ENCODE measurements at regions not wholly inside any gene's neighbourhood (a gene's known extent, or its start where the extent isn't known, plus 50 kb on each side); places are given as distances from the start of the nearest gene placed in this dataset.

DNA sequence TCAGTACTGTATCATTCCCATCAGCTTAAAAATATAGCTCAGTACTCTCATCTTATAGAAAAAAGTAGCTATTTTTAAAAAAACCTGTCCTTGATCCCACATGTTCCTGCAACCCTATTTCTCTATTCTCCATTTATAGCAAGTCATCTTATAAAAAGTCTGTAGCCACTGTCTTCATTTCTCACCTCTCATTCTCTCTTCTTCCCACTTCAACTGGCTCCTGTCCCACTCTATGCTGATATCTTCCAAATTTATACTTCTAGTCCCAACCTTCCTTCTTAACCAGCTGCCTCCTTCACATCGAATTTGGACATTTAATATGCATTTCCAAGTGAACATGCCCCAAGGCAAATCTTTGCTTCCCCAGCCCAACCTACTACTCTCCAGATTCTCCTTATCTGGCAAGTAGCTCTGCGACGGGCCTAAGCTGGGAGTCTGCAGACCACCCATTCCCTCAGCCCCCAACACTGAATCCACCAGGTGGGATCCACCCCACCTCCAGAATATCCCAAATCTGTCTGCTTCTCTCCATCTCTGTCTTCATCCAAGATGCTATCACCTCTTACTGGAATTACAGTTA, 52.0 kb upstream of the TANC2 start:
- H3K4me3 ChIP-seq, result no peak overlapping the region
- no peaks in the 10 kb centered on the region for H3K36me3 ChIP-seq
- peak in 1 of 2 experiments; percentile 34 for DNase-seq
- peaks cover 27% of the 10 kb centered on the region for H3K4me1 ChIP-seq
- no peaks in the 10 kb centered on the region for H3K9me3 ChIP-seq (replicated peaks)
- H3K27ac ChIP-seq, result no peak overlapping the region
- no peaks in the 10 kb centered on the region for H3K27me3 ChIP-seq

- H3K4me1 ChIP-seq, result peaks cover 13% of the 10 kb centered on the region
- no peak overlapping the region for H3K27ac ChIP-seq
- no peaks in the 10 kb centered on the region for H3K27me3 ChIP-seq
- no peaks in the 10 kb centered on the region for H3K9me3 ChIP-seq (replicated peaks)
- no peak for DNase-seq
- no peaks in the 10 kb centered on the region for H3K36me3 ChIP-seq
- no peak overlapping the region for H3K4me3 ChIP-seq
These were observed 53.7 kb upstream of the TANC2 start for GRCh38 chr17:62912363-62912762.

GRCh38 chr17:62911114-62911513, 54.9 kb upstream of the TANC2 start:
- Histone ChIP-seq H3K27me3 (no peaks in the 10 kb centered on the region), H3K9me3 (replicated peaks) (no peaks in the 10 kb centered on the region), H3K4me1 (peaks cover 6% of the 10 kb centered on the region), H3K27ac (no peak overlapping the region), H3K36me3 (no peaks in the 10 kb centered on the region), H3K4me3 (no peak overlapping the region)
- no peak for DNase-seq

- Histone ChIP-seq H3K27me3 (no peaks in the 10 kb centered on the region), H3K4me1 (peaks cover 6% of the 10 kb centered on the region), H3K36me3 (no peaks in the 10 kb centered on the region), H3K9me3 (replicated peaks) (no peaks in the 10 kb centered on the region), H3K27ac (no peak overlapping the region), H3K4me3 (no peak overlapping the region)
- peak in 1 of 2 experiments; percentile 25 for DNase-seq
These were observed 55.8 kb upstream of the TANC2 start for GRCh38 chr17:62910277-62910676.

- DNase-seq, result no peak
- Histone ChIP-seq H3K9me3 (replicated peaks) (no peaks in the 10 kb centered on the region; the same call in 1 of the 2 replicates), H3K27ac (no peak overlapping the region)
These were observed 58.1 kb upstream of the TANC2 start for GRCh38 chr17:62907961-62908360.

GRCh38 chr17:62906881-62907280, 59.2 kb upstream of the TANC2 start:
- no peaks in the 10 kb centered on the region for H3K36me3 ChIP-seq
- H3K27me3 ChIP-seq, result no peaks in the 10 kb centered on the region
- H3K4me3 ChIP-seq, result no peak overlapping the region
- H3K4me1 ChIP-seq, result peaks cover 6% of the 10 kb centered on the region
- DNase-seq, result no peak
- no peaks in the 10 kb centered on the region; the same call in 1 of the 2 replicates for H3K9me3 ChIP-seq (replicated peaks)
- H3K27ac ChIP-seq, result no peak overlapping the region

More at GRCh38 chr17:62907961-62908360, 58.1 kb upstream of the TANC2 start:
- peaks cover 6% of the 10 kb centered on the region for H3K4me1 ChIP-seq
- H3K36me3 ChIP-seq, result no peaks in the 10 kb centered on the region
- H3K27me3 ChIP-seq, result no peaks in the 10 kb centered on the region
- no peak overlapping the region for H3K4me3 ChIP-seq

GRCh38 chr17:62905233-62905632, 60.8 kb upstream of the TANC2 start:
- Histone ChIP-seq H3K27me3 (no peaks in the 10 kb centered on the region), H3K4me1 (peaks cover under 1% of the 10 kb centered on the region), H3K9me3 (replicated peaks) (no peaks in the 10 kb centered on the region; the same call in 1 of the 2 replicates), H3K27ac (no peak overlapping the region), H3K36me3 (no peaks in the 10 kb centered on the region), H3K4me3 (no peak overlapping the region)
- no peak for DNase-seq

DNA sequence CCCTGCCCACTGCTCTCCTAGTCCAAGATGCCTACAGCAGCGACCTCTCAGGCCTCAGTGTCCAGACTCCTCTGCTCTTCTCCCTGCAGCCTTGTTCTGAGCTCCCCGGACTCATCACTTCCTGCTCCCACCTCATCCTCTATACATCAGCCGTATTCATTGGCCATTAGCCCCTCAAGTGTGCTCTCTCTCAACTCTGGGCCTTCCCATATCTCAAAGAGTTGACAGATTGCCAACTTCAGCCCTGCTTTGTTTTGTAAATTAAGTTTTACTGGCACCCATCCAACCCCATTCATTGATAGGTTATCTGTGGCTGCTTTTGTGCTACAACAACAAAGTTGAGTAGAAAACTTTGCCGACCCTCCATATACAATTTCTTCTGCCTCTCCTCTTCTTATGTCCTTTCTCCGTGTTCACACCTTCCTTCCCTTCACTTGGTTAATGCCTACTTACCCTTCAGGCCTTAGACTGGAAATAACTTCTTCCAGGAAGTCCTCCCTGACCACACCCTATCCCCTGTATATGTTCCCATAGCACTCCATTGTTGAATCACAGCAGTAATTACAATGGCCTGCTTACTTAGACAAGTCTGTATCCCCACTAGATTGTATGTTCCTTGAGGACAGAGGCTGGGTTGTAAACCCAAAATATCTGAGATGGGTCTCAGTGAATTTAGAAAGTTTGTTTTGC, 63.4 kb upstream of the TANC2 start:
- Histone ChIP-seq H3K9me3 (replicated peaks) (no peaks in the 10 kb centered on the region; the same call in 1 of the 2 replicates), H3K27me3 (no peaks in the 10 kb centered on the region), H3K36me3 (no peaks in the 10 kb centered on the region), H3K4me3 (no peak overlapping the region), H3K4me1 (peaks cover 9% of the 10 kb centered on the region), H3K27ac (no peak overlapping the region)
- no peak for DNase-seq

GRCh38 chr17:62901544-62901943, 64.5 kb upstream of the TANC2 start:
- Histone ChIP-seq H3K27me3 (no peaks in the 10 kb centered on the region), H3K27ac (no peak overlapping the region), H3K4me3 (no peak overlapping the region), H3K36me3 (no peaks in the 10 kb centered on the region), H3K4me1 (peaks cover 17% of the 10 kb centered on the region), H3K9me3 (replicated peaks) (no peaks in the 10 kb centered on the region; the same call in 1 of the 2 replicates)
- no peak for DNase-seq

- Histone ChIP-seq H3K27me3 (no peaks in the 10 kb centered on the region), H3K36me3 (no peaks in the 10 kb centered on the region), H3K4me3 (no peak overlapping the region), H3K27ac (no peak overlapping the region), H3K9me3 (replicated peaks) (no peaks in the 10 kb centered on the region; the same call in 1 of the 2 replicates), H3K4me1 (peaks cover 25% of the 10 kb centered on the region)
- DNase-seq, result no peak
These were observed 65.9 kb upstream of the TANC2 start for GRCh38 chr17:62900096-62900495.

DNA sequence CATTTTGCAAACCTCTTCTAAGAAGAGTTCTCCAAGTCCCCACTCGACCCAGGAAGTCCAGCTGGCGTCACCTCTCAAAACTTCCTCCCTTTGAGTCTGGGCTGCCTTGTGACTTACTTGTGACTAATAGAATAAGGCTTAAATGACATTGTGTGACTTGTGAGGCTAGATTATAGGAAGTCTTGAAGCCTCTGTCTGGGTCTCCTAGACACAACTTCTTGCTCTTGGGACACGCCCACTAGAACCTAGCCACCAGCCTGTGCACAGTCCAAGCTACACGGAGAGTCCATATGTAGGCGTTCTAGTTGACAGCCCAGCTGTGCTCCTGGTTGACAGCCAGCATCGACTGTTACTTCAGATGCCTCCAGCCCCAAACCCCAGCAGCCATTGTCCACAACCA, 66.7 kb upstream of the TANC2 start:
- Histone ChIP-seq H3K4me1 (peaks cover 28% of the 10 kb centered on the region), H3K27me3 (no peaks in the 10 kb centered on the region), H3K36me3 (no peaks in the 10 kb centered on the region), H3K4me3 (no peak overlapping the region), H3K27ac (no peak overlapping the region; the same call in 1 of the 2 replicates), H3K9me3 (replicated peaks) (no peaks in the 10 kb centered on the region; the same call in 1 of the 2 replicates)
- DNase-seq, result no peak

DNA sequence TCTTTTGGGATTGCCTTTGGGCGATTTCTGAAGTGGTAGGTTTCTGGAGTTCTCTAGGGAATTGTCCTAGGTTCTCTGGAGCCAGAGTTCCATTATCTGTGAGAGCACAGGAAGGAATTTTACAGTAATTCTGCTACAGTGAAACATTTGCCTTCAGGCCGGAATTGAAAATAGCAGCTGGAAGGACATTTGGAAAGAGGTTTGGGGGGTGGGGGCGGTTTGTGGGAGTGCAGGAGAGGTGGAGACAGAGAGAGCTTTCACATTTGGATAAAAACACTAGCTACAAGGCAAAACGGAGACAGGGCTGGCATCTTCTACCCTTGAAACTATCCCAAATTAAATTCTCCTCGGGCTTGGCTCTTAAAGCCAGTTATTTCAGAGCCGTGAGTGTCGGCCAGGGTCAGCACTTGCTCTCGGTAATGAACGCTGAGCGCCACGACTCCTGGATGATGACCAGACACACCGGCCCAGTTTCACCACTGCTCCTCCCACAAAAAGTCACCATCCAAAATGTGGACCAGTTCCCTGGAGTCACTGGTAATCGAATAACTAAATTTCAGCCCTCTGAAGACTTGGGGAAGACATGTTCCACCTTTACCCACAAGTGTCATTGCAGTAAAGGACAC, 67.7 kb upstream of the TANC2 start:
- Histone ChIP-seq H3K4me3 (peak overlapping the region; percentile 42), H3K27me3 (no peaks in the 10 kb centered on the region), H3K27ac (peak overlapping the region; percentile 69), H3K9me3 (replicated peaks) (no peaks in the 10 kb centered on the region), H3K4me1 (peaks cover 28% of the 10 kb centered on the region), H3K36me3 (no peaks in the 10 kb centered on the region)
- DNase-seq, result peak; percentile 86 to 92

DNA sequence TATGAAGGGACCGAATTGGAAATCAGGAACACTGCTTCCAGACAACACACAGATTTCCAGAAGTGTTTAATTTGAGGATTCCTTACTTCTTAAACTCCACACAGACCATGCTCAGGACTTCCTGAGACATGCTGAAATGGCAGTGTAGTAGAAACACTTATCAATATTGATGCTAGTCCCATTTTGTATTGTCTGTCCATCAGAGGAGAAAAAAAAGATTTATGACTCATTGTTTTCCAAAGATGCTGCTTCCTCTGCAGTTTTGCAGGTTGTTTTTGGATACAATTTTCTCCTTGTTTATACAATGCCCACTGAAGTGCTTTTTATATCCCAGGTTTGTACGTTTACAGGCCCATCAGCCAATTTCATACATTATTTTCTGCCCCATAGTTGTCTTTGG, 68.3 kb upstream of the TANC2 start:
- no peak for DNase-seq
- Histone ChIP-seq H3K4me1 (peaks cover 32% of the 10 kb centered on the region), H3K9me3 (replicated peaks) (no peaks in the 10 kb centered on the region), H3K4me3 (peak overlapping the region; percentile 42), H3K36me3 (no peaks in the 10 kb centered on the region), H3K27ac (peak overlapping the region; percentile 69), H3K27me3 (no peaks in the 10 kb centered on the region)

DNA sequence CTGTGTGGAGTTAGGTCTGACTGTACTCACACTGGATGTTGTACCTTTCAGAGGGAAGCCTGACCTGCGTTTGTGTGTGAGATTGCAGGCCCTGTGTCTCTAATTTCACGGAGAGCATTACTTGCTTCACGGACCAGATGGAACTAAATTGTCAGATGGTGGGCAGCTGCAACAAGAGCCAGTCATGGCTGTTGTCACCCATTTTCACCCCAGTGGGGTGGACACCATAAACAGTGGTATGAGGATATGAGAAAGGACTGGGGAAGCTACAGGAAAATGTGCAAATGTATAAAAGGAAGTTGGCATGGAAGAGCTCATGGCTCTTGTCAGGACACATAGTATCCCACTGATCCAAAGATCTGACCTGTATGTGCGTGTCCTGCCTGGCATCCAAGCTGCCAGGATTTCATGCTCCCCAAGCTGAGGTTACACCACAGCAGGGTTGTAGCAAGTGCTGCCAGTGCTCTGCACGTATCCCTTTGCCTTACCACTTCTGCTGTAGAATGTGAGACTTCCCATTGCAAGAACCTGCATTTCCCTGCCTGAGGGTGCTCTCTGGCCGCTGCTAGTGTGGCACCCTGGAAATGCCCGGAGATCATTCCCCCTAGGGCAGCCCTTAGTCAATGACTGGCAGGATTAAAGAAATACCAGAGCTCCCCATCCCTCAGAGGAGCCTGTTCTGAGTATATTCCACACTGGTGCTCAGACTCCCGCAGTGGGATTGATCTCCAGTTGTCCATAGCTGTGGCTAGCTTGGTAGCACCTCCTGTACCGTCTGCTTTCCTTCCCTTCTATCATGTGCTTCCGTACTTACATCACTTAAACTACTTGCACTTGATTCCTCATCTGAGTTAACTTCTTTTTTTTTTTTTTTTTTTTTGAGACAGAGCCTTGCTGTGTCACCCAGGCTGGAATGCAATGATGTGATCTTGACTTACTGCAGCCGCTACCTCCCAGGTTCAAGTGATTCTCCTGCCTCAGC, 70.4 kb upstream of the TANC2 start:
- Histone ChIP-seq H3K27ac (peak overlapping the region; percentile 54), H3K36me3 (no peaks in the 10 kb centered on the region), H3K9me3 (replicated peaks) (no peaks in the 10 kb centered on the region), H3K4me1 (peaks cover 42% of the 10 kb centered on the region), H3K4me3 (no peak overlapping the region), H3K27me3 (no peaks in the 10 kb centered on the region)
- DNase-seq, result peak; percentile 57 to 75
